ENCODE measurements at regions not wholly inside any gene's neighbourhood (a gene's known extent, or its start where the extent isn't known, plus 50 kb on each side); places are given as distances from the start of the nearest gene placed in this dataset.

GRCh38 chr9:107813287-107813686, 323.7 kb upstream of the KLF4 start:
- no peak for TF ChIP-seq CTCF (IDR thresholded peaks at IDR 0.05; ENCODE audit: poor library complexity)
- TF ChIP-seq EZH2phosphoT487 (IDR thresholded peaks at IDR 0.05; ENCODE audit: low read depth, severe bottlenecking, unreplicated experiment) = no peak
- no peak for TF ChIP-seq EZH2 (IDR thresholded peaks at IDR 0.05; ENCODE audit: borderline replicate concordance)
